ENCODE measurements at regions not wholly inside any gene's neighbourhood (a gene's known extent, or its start where the extent isn't known, plus 50 kb on each side); places are given as distances from the start of the nearest gene placed in this dataset.

DNA sequence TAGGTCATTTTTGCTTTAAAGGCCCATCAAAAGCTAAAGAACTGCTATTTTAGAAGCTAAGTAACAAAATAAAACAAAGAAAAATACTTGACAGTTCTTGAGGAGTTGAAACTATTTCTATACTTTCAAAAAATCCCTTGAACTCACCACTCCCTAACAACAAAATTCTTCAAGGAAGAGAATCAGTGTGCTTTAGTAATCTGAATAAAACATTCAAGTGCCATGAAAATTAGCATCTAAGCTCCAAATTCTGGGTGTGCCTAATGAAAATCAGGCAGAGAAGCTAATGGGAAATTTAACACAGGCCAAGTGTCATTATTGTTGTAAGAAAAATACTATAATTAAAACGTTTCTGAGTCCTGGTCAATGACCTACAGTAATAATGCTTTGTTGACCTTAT, 456.3 kb downstream of the ZEB2 start:
- no peak for TF ChIP-seq CTCF (IDR thresholded peaks at IDR 0.05; ENCODE audit: low read depth, low read length, missing input control)
- TF ChIP-seq MAX (IDR thresholded peaks at IDR 0.05): no peak
